Panc1 (cell line): ENCODE measurements at regions not wholly inside any gene's neighbourhood (a gene's known extent, or its start where the extent isn't known, plus 50 kb on each side); places are given as distances from the start of the nearest gene placed in this dataset.
"Not testable (repeated sequence)": the region's sequence is repeated elsewhere in the genome, so short reads cannot be mapped to it uniquely, and the experiment has no call there.

ENCODE experiments used
- ATAC-seq: fragments of 200-7000 bp; cut with Tn5 transposase; 2 replicates; pipeline ENCODE4 v1.9.1; 2020; ENCODE audit warnings: mild to moderate bottlenecking, moderate library complexity
- BruUV-seq: library from RNA; stranded (reverse); fragments of 400-500 nt; replicated peaks from 2 replicates; lab custom pipeline; 2021; lab: Mats Ljungman, UMichigan
- CTCF ChIA-PET: fragments of 300-600 bp; sonication (Branson Sonifier 250); formaldehyde crosslinking; loops from one replicate; lab custom pipeline; 2022; ENCODE audit warnings: antibody characterized with exemption; lab: Charles Lee
- POLR2A ChIA-PET: fragments of 300-600 bp; sonication (Branson Sonifier 250); formaldehyde crosslinking; loops from one replicate; lab custom pipeline; 2022; ENCODE audit warnings: antibody characterized with exemption; lab: Charles Lee
- DNase-seq: peaks from one replicate; pipeline ENCODE4 v3.0.0-alpha.2; 2010; ENCODE audit warnings: low read depth, low spot score
- H3K27ac ChIP-seq: 2 replicates; pipeline ENCODE4 v1.5.1; 2011; ENCODE audit warnings: mild to moderate bottlenecking, low read length, inconsistent platforms
- H3K27me3 ChIP-seq: fragments of 200-500 bp; sonication (Bioruptor generic); 2 replicates; pipeline ENCODE4 v1.6.0; 2014; ENCODE audit warnings: low read length, inconsistent platforms; ENCODE audit not compliant: control insufficient read depth, insufficient read depth
- H3K36me3 ChIP-seq: fragments of 200-500 bp; sonication (Bioruptor generic); 2 replicates; pipeline ENCODE4 v1.5.1; 2014; ENCODE audit warnings: inconsistent platforms, mild to moderate bottlenecking, low read length, moderate library complexity; ENCODE audit not compliant: control insufficient read depth, insufficient read depth
- H3K4me1 ChIP-seq: 2 replicates; pipeline ENCODE4 v1.5.1; 2011; ENCODE audit warnings: inconsistent platforms, mild to moderate bottlenecking, low read length, moderate library complexity; ENCODE audit not compliant: control insufficient read depth, insufficient read depth
- H3K4me3 ChIP-seq, 2 experiments: 2 replicates each; pipeline ENCODE4 v1.5.1; 2011 to 2012; ENCODE audit warnings: low read depth in 2 of 2, low read length in 2 of 2, mild to moderate bottlenecking in 2 of 2, inconsistent platforms in 1 of 2, moderate library complexity in 1 of 2
- H3K9me3 ChIP-seq: fragments of 200-500 bp; sonication (Bioruptor generic); 2 replicates; pipeline ENCODE4 v1.5.1; 2014; ENCODE audit warnings: low read depth, mild to moderate bottlenecking, inconsistent platforms, low read length, moderate library complexity; ENCODE audit not compliant: control insufficient read depth, insufficient read depth
- POLR2AphosphoS5 ChIP-seq: IDR thresholded peaks from 2 replicates; pipeline ENCODE4 v1.6.1; 2012; ENCODE audit warnings: mild to moderate bottlenecking, low read depth, low read length, moderate library complexity
- REST ChIP-seq, 2 experiments: IDR thresholded peaks; 2 replicates each; pipeline ENCODE4 v1.6.1; 2011 to 2012; ENCODE audit warnings: low read depth in 2 of 2, control low read depth in 1 of 2, low read length in 1 of 2, mild to moderate bottlenecking in 1 of 2, moderate library complexity in 1 of 2; ENCODE audit not compliant: insufficient read depth in 1 of 2
- SIN3A ChIP-seq: IDR thresholded peaks from 2 replicates; pipeline ENCODE4 v1.6.1; 2012; ENCODE audit warnings: low read depth, mild to moderate bottlenecking, low read length, moderate library complexity, borderline replicate concordance; ENCODE audit not compliant: insufficient read depth
- TCF7L2 ChIP-seq: IDR thresholded peaks from 2 replicates; pipeline ENCODE4 v1.6.1; 2011; ENCODE audit warnings: mild to moderate bottlenecking, low read depth, low read length, inconsistent platforms
- in situ Hi-C: cut with HindIII; loops from 2 replicates; pipeline ENCODE4 v1.10.0; 2016; ENCODE audit warnings: low sequenced_read_pairs, low pct_unique_long_range_greater_than_20kb
- intact Hi-C: fragments of 100-400 bp; cut with micrococcal nuclease; formaldehyde crosslinking; loops from one replicate; pipeline ENCODE4 v1.10.0; 2022; ENCODE audit not compliant: unreplicated experiment
- TF ChIP-seq, protein P1 (sequence below): fragments of 450-650 bp; IDR thresholded peaks from 2 replicates; pipeline ENCODE4 v1.5.1; 2017; ENCODE audit warnings: mild to moderate bottlenecking

DNA sequence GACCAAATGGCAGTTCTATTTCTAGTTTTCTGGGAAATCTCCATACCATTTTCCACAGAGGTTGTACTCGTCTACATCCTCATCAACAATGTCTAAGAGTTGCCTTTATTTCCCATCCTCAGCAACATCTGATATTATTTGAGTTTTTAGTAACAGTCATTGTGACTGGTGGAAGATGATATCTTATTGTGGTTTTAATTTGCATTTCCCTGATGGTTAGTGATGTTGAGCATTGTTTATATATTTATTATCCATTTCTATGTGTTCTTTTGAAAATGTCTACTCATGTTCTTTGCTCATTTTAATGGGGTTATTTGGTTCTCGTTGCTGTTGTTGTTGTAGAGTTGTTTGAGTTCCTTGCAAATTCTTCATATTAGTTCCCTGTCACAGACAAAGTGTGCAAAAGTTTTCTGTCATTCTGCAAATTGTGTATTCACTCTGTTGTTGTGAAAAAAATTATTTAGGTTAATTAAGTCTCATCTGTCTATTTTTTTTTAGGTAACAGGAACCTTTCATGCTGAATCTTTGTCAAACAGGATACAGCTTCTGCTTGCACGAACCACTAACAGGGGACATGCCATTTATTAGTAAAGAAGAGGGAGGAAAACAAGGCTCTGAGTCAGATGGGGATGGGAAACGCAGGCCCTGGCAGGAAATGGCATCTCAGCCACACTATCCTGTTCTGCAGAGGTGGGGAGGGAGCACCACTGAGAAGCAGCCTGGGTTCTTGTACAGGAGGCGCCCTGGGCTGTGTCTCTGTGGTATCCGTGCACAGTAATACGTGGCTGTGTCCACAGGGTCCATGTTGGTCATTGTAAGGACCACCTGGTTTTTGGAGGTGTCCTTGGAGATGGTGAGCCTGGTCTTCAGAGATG, 1196.7 kb downstream of the TMEM121 start:
- BruUV-seq, H3K9me3 ChIP-seq, POLR2A ChIA-PET, H3K4me1 ChIP-seq, DNase-seq, H3K27ac ChIP-seq, CTCF ChIA-PET, H3K4me3 ChIP-seq, intact Hi-C loops, ATAC-seq, H3K27me3 ChIP-seq, in situ Hi-C loops, H3K36me3 ChIP-seq: not testable (repeated sequence)

- H3K27ac ChIP-seq, DNase-seq, H3K9me3 ChIP-seq, H3K4me3 ChIP-seq, H3K36me3 ChIP-seq, H3K4me1 ChIP-seq, POLR2A ChIA-PET, CTCF ChIA-PET, intact Hi-C loops, in situ Hi-C loops, ATAC-seq, BruUV-seq, H3K27me3 ChIP-seq: not testable (repeated sequence)
- TF ChIP-seq, protein P1, sequence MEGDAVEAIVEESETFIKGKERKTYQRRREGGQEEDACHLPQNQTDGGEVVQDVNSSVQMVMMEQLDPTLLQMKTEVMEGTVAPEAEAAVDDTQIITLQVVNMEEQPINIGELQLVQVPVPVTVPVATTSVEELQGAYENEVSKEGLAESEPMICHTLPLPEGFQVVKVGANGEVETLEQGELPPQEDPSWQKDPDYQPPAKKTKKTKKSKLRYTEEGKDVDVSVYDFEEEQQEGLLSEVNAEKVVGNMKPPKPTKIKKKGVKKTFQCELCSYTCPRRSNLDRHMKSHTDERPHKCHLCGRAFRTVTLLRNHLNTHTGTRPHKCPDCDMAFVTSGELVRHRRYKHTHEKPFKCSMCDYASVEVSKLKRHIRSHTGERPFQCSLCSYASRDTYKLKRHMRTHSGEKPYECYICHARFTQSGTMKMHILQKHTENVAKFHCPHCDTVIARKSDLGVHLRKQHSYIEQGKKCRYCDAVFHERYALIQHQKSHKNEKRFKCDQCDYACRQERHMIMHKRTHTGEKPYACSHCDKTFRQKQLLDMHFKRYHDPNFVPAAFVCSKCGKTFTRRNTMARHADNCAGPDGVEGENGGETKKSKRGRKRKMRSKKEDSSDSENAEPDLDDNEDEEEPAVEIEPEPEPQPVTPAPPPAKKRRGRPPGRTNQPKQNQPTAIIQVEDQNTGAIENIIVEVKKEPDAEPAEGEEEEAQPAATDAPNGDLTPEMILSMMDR: peak; percentile 84
These were observed 1201.6 kb downstream of the TMEM121 start for GRCh38 chr14:106727962-106728361.

- no TSS peak for BruUV-seq
- Histone ChIP-seq H3K27ac (no peak overlapping the region), H3K27me3 (no peaks in the 10 kb centered on the region), H3K4me1 (no peaks in the 10 kb centered on the region), H3K4me3 (no peak overlapping the region), H3K9me3 (no peaks in the 10 kb centered on the region), H3K36me3 (no peaks in the 10 kb centered on the region)
- POLR2A ChIA-PET: no interaction called here
- DNase-seq: no peak
- in situ Hi-C loops: no loop called here
- no peak for ATAC-seq
- intact Hi-C loops: no loop called here
- CTCF ChIA-PET: no interaction called here
- TF ChIP-seq TCF7L2: no peak
- TF ChIP-seq REST (IDR thresholded peaks at IDR 0.05; ENCODE audit: insufficient read depth in 1 of 2, low read depth in 2 of 2, low read length in 1 of 2): no peak
- no peak for TF ChIP-seq SIN3A
- TF ChIP-seq, protein P1: no peak
- no peak for TF ChIP-seq POLR2AphosphoS5
These were observed 1202.2 kb downstream of the TMEM121 start for GRCh38 chr14:106728611-106729010.
